ENCODE measurements at regions not wholly inside any gene's neighbourhood (a gene's known extent, or its start where the extent isn't known, plus 50 kb on each side); places are given as distances from the start of the nearest gene placed in this dataset.
"Not testable (repeated sequence)": the region's sequence is repeated elsewhere in the genome, so short reads cannot be mapped to it uniquely, and the experiment has no call there.

GRCh38 chr4:57971261-57971660 lies 861.1 kb upstream of the IGFBP7 start:
- TF ChIP-seq CTCF (IDR thresholded peaks at IDR 0.05; ENCODE audit: low read depth, low read length), result no peak
- DNase-seq (ENCODE audit: low read depth, low spot score), result no peak
- H3K4me3 ChIP-seq (ENCODE audit: low read depth, low read length), result no peak overlapping the region
- in situ Hi-C loops (cut with HindIII; ENCODE audit: low sequenced_read_pairs), result no loop called here

- in situ Hi-C loops (cut with HindIII; ENCODE audit: low sequenced_read_pairs), result no loop called here
- TF ChIP-seq CTCF (IDR thresholded peaks at IDR 0.05; ENCODE audit: low read depth, low read length), result no peak
- H3K4me3 ChIP-seq (ENCODE audit: low read depth, low read length), result no peak overlapping the region
- no peak for DNase-seq (ENCODE audit: low read depth, low spot score)
These were observed 857.0 kb upstream of the IGFBP7 start for GRCh38 chr4:57966987-57967760.

- DNase-seq (ENCODE audit: low read depth, low spot score); H3K4me3 ChIP-seq (ENCODE audit: low read depth, low read length); in situ Hi-C loops (cut with HindIII; ENCODE audit: low sequenced_read_pairs): not testable (repeated sequence)
These were observed 855.2 kb upstream of the IGFBP7 start for GRCh38 chr4:57965431-57965830.

- no peak overlapping the region for H3K4me3 ChIP-seq (ENCODE audit: low read depth, low read length)
- DNase-seq (ENCODE audit: low read depth, low spot score), result no peak
- no peak for TF ChIP-seq CTCF (IDR thresholded peaks at IDR 0.05; ENCODE audit: low read depth, low read length)
- in situ Hi-C loops (cut with HindIII; ENCODE audit: low sequenced_read_pairs), result no loop called here
These were observed 835.1 kb upstream of the IGFBP7 start for GRCh38 chr4:57945298-57945697.

GRCh38 chr4:57943682-57944081 lies 833.5 kb upstream of the IGFBP7 start:
- H3K4me3 ChIP-seq (ENCODE audit: low read depth, low read length), result no peak overlapping the region
- no peak for TF ChIP-seq CTCF (IDR thresholded peaks at IDR 0.05; ENCODE audit: low read depth, low read length)
- in situ Hi-C loops (cut with HindIII; ENCODE audit: low sequenced_read_pairs), result no loop called here
- DNase-seq (ENCODE audit: low read depth, low spot score), result peak; percentile 24

- H3K4me3 ChIP-seq (ENCODE audit: low read depth, low read length); DNase-seq (ENCODE audit: low read depth, low spot score); in situ Hi-C loops (cut with HindIII; ENCODE audit: low sequenced_read_pairs): not testable (repeated sequence)
These were observed 827.1 kb upstream of the IGFBP7 start for GRCh38 chr4:57937326-57937725.

GRCh38 chr4:57926311-57926710 lies 816.1 kb upstream of the IGFBP7 start:
- H3K4me3 ChIP-seq (ENCODE audit: low read depth, low read length), result no peak overlapping the region
- TF ChIP-seq CTCF (IDR thresholded peaks at IDR 0.05; ENCODE audit: low read depth, low read length), result no peak
- in situ Hi-C loops (cut with HindIII; ENCODE audit: low sequenced_read_pairs), result no loop called here
- no peak for DNase-seq (ENCODE audit: low read depth, low spot score)

GRCh38 chr4:57924951-57925350 lies 814.8 kb upstream of the IGFBP7 start:
- in situ Hi-C loops (cut with HindIII; ENCODE audit: low sequenced_read_pairs), result no loop called here
- H3K4me3 ChIP-seq (ENCODE audit: low read depth, low read length), result no peak overlapping the region
- DNase-seq (ENCODE audit: low read depth, low spot score), result no peak
- TF ChIP-seq CTCF (IDR thresholded peaks at IDR 0.05; ENCODE audit: low read depth, low read length), result no peak
